Astrocyte of the spinal cord (primary cell): ENCODE measurements at regions not wholly inside any gene's neighbourhood (a gene's known extent, or its start where the extent isn't known, plus 50 kb on each side); places are given as distances from the start of the nearest gene placed in this dataset.
"Not testable (repeated sequence)": the region's sequence is repeated elsewhere in the genome, so short reads cannot be mapped to it uniquely, and the experiment has no call there.

ENCODE experiments used
- DNase-seq: peaks from one replicate; pipeline ENCODE4 v3.0.0; 2011; ENCODE audit warnings: low read depth, low spot score
- H3K4me3 ChIP-seq: 2 replicates; pipeline ENCODE4 v1.5.1; 2011; ENCODE audit warnings: low read depth, mild to moderate bottlenecking, low read length, moderate library complexity
- CTCF ChIP-seq: IDR thresholded peaks from 2 replicates; pipeline ENCODE4 v1.5.1; 2012; ENCODE audit warnings: low read depth, mild to moderate bottlenecking, low read length, inconsistent platforms
- in situ Hi-C: cut with HindIII; loops from 2 replicates; pipeline ENCODE4 v1.10.0; 2017; ENCODE audit warnings: low sequenced_read_pairs

- in situ Hi-C loops, result no loop called here
Observed at GRCh38 chr2:34533585-34534183, 934.6 kb upstream of the FAM98A start.

GRCh38 chr2:34529965-34530364 lies 930.9 kb upstream of the FAM98A start:
- TF ChIP-seq CTCF, result no peak
- no peak overlapping the region for H3K4me3 ChIP-seq
- in situ Hi-C loops, result no loop called here
- no peak for DNase-seq

More at GRCh38 chr2:34533585-34534183, 934.6 kb upstream of the FAM98A start:
- H3K4me3 ChIP-seq, result no peak overlapping the region
- TF ChIP-seq CTCF, result no peak
- DNase-seq, result no peak

- in situ Hi-C loops, result no loop called here
- H3K4me3 ChIP-seq, result no peak overlapping the region
- no peak for TF ChIP-seq CTCF
- no peak for DNase-seq
Observed at GRCh38 chr2:34523958-34524514, 924.9 kb upstream of the FAM98A start.

- in situ Hi-C loops, result no loop called here
- no peak overlapping the region for H3K4me3 ChIP-seq
- DNase-seq, result no peak
- TF ChIP-seq CTCF, result no peak
Observed at GRCh38 chr2:34519659-34520058, 920.6 kb upstream of the FAM98A start.

GRCh38 chr2:34498561-34498960 lies 899.5 kb upstream of the FAM98A start:
- no peak for DNase-seq
- in situ Hi-C loops, result no loop called here
- no peak overlapping the region for H3K4me3 ChIP-seq

GRCh38 chr2:34494192-34494591 lies 895.1 kb upstream of the FAM98A start:
- H3K4me3 ChIP-seq, DNase-seq, in situ Hi-C loops: not testable (repeated sequence)

More at GRCh38 chr2:34498561-34498960, 899.5 kb upstream of the FAM98A start:
- TF ChIP-seq CTCF, result no peak

- no peak for DNase-seq
- in situ Hi-C loops, result no loop called here
- no peak for TF ChIP-seq CTCF
- H3K4me3 ChIP-seq, result no peak overlapping the region
Observed at GRCh38 chr2:34492561-34493455, 893.7 kb upstream of the FAM98A start.
